DND-41 (cell line): ENCODE measurements at regions not wholly inside any gene's neighbourhood (a gene's known extent, or its start where the extent isn't known, plus 50 kb on each side); places are given as distances from the start of the nearest gene placed in this dataset.

Experiments
- ATAC-seq: fragments of 200-7000 bp; cut with Tn5 transposase; 3 replicates; pipeline ENCODE4 v1.9.1; 2021; ENCODE audit warnings: low read depth; ENCODE audit not compliant: insufficient read depth
- DNase-seq: peaks from one replicate; pipeline ENCODE4 v3.0.0-alpha.2; 2020
- H2AFZ ChIP-seq: 2 replicates; pipeline ENCODE4 v1.6.0; 2012; ENCODE audit warnings: low read depth, low read length
- H3K27ac ChIP-seq: 2 replicates; pipeline ENCODE4 v1.5.1; 2012; ENCODE audit warnings: low read length, inconsistent platforms
- H3K27me3 ChIP-seq: fragments of 200-600 bp; sonication (generic); 2 replicates; pipeline ENCODE4 v1.6.0; 2012; ENCODE audit warnings: low read length, mild to moderate bottlenecking, inconsistent platforms; ENCODE audit not compliant: insufficient read depth, poor library complexity
- H3K36me3 ChIP-seq: 2 replicates; pipeline ENCODE4 v1.5.1; 2012; ENCODE audit warnings: low read length, inconsistent platforms; ENCODE audit not compliant: insufficient read depth
- H3K4me1 ChIP-seq: 2 replicates; pipeline ENCODE4 v1.5.1; 2012; ENCODE audit warnings: mild to moderate bottlenecking, low read length; ENCODE audit not compliant: insufficient read depth
- H3K4me2 ChIP-seq: 2 replicates; pipeline ENCODE4 v1.6.0; 2012; ENCODE audit warnings: mild to moderate bottlenecking, moderate library complexity, low read length, inconsistent platforms; ENCODE audit not compliant: insufficient read depth
- H3K4me3 ChIP-seq, 2 experiments: fragments of 200-600 bp in 1 of 2; shearing (Covaris generic) in 1 of 2; 2 replicates each; pipeline ENCODE4 v1.5.1; 2012 to 2016; ENCODE audit warnings: inconsistent platforms in 2 of 2, low read length in 2 of 2, mild to moderate bottlenecking in 2 of 2, low read depth in 1 of 2, moderate library complexity in 1 of 2
- H3K79me2 ChIP-seq: 2 replicates; pipeline ENCODE4 v1.6.0; 2012; ENCODE audit warnings: low read length, inconsistent platforms; ENCODE audit not compliant: insufficient read depth
- H3K9ac ChIP-seq: 2 replicates; pipeline ENCODE4 v1.6.0; 2012; ENCODE audit warnings: low read depth, mild to moderate bottlenecking, inconsistent platforms, low read length, moderate library complexity
- H3K9me3 ChIP-seq: 2 replicates; pipeline ENCODE4 v1.5.1; 2012; ENCODE audit warnings: low read length, moderate library complexity, mild to moderate bottlenecking, inconsistent platforms; ENCODE audit not compliant: insufficient read depth, severe bottlenecking
- H4K20me1 ChIP-seq: 2 replicates; pipeline ENCODE4 v1.6.0; 2012; ENCODE audit warnings: low read length; ENCODE audit not compliant: insufficient read depth
- EZH2 ChIP-seq: IDR thresholded peaks from 3 replicates; pipeline ENCODE4 v1.6.1; 2012; ENCODE audit warnings: borderline replicate concordance, low read depth, mild to moderate bottlenecking, moderate library complexity, low read length, inconsistent platforms; ENCODE audit not compliant: severe bottlenecking
- TF ChIP-seq, protein P1 (sequence below): IDR thresholded peaks from 2 replicates; pipeline ENCODE4 v1.5.1; 2012; ENCODE audit warnings: borderline replicate concordance, low read length, moderate library complexity, mild to moderate bottlenecking; ENCODE audit not compliant: poor library complexity, severe bottlenecking; ENCODE audit errors: extremely low read depth

DNA sequence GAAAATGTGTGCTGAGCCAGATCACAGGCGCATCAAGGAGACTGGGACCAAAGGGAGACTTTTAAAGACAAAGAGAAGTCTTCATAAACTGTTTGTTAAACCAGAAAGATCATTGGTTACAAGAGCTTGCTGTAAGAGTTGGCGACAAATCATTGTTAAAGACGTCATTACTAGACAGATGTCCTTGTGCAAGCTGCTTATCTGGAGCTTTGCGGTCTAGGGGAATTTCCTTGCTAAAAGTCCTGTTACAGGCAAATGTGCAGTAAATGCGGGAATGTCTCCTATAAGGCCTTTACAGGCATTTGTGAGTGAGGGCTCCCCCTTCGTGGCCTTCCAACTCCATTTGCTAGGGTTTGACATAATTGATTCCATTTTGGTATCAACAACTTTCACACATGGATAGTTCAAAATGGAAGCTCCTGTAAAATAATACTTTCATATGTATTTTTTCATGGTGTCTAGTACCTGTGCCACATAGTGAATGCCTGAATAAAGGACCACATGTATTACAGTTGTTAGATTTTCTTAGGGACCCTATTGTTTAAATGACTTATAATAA is 362.4 kb downstream of the UTRN start:
- TF ChIP-seq, protein P1, sequence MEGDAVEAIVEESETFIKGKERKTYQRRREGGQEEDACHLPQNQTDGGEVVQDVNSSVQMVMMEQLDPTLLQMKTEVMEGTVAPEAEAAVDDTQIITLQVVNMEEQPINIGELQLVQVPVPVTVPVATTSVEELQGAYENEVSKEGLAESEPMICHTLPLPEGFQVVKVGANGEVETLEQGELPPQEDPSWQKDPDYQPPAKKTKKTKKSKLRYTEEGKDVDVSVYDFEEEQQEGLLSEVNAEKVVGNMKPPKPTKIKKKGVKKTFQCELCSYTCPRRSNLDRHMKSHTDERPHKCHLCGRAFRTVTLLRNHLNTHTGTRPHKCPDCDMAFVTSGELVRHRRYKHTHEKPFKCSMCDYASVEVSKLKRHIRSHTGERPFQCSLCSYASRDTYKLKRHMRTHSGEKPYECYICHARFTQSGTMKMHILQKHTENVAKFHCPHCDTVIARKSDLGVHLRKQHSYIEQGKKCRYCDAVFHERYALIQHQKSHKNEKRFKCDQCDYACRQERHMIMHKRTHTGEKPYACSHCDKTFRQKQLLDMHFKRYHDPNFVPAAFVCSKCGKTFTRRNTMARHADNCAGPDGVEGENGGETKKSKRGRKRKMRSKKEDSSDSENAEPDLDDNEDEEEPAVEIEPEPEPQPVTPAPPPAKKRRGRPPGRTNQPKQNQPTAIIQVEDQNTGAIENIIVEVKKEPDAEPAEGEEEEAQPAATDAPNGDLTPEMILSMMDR = no peak
- TF ChIP-seq EZH2 = no peak
- H3K4me1 ChIP-seq = no peaks in the 10 kb centered on the region

DNA sequence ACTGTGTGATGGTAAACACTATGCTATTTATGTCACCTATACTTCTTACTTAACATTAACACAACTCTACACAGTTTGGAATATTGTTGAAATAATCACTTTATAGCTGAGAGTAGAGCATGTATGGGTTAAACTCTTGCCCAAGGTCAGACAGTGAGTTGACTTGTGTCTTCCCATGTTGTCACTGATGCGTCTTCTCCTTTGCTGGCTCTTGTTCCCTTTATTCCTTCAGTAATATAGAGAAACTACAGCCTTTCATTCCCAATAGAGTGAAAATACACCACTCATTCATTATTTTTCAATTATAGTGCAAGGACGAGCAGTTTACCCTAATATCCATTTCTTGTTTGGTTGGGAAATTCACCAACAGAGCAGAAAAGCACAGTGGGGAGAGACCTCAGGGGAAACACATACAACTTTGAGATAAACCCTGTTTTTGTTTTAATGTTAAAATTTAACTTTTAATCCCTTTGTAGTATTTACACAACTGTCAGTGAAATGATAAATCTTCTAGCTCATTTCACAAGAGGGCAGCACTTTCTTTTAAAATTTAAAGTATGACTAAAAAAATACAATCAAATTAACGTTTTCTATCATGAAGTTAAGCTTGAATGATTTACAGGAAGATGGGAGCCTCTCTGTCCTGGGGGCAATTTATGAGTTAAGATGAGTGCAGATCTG is 363.0 kb downstream of the UTRN start:
- Histone ChIP-seq H4K20me1 (peaks cover 2% of the 10 kb centered on the region; the same call in 1 of the 2 replicates), H3K27ac (no peak overlapping the region), H3K4me3 (no peak overlapping the region), H3K4me1 (no peaks in the 10 kb centered on the region), H2AFZ (no peak overlapping the region), H3K9me3 (no peaks in the 10 kb centered on the region), H3K36me3 (peaks cover 5% of the 10 kb centered on the region; the same call in 1 of the 2 replicates), H3K9ac (no peak overlapping the region), H3K79me2 (peaks cover 60% of the 10 kb centered on the region), H3K4me2 (no peak overlapping the region), H3K27me3 (no peaks in the 10 kb centered on the region)
- DNase-seq = no peak
- ATAC-seq = no peak
- TF ChIP-seq, protein P1 = no peak
- no peak for TF ChIP-seq EZH2

More for the DNA sequence above, 362.4 kb downstream of the UTRN start:
- H3K4me2 ChIP-seq = no peak overlapping the region
- peaks cover 2% of the 10 kb centered on the region; the same call in 1 of the 2 replicates for H4K20me1 ChIP-seq
- H3K79me2 ChIP-seq = peaks cover 57% of the 10 kb centered on the region
- peaks cover 5% of the 10 kb centered on the region; the same call in 1 of the 2 replicates for H3K36me3 ChIP-seq
- H3K9ac ChIP-seq = no peak overlapping the region
- no peak for DNase-seq
- no peaks in the 10 kb centered on the region for H3K9me3 ChIP-seq
- no peak for ATAC-seq
- H3K27ac ChIP-seq = no peak overlapping the region
- no peak overlapping the region for H3K4me3 ChIP-seq
- no peak overlapping the region for H2AFZ ChIP-seq
- H3K27me3 ChIP-seq = no peaks in the 10 kb centered on the region

DNA sequence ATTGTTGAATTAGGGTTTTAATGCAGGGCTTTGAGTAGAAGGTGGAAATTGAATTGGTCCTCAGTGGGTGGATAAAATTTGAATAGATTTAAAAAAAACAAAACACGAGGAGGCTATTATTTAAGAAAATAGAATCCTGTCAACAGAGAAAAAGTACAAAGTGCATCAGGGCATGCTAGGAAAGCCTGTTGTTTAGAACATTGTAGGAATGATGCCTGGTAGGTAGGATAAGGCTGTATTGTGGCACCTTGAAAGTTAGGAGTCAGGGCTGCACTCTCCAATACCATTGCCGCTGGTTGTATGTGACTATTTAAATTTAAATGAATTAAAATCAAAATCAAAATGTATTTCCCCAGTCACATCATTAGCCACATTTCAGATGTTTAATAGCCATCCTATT is 363.9 kb downstream of the UTRN start:
- Histone ChIP-seq H2AFZ (no peak overlapping the region), H3K4me1 (0 out of 2 replicates have a peak, but pooled peaks cover 3% of the 10 kb centered on the region)
- DNase-seq = no peak

More for the DNA sequence above, 363.9 kb downstream of the UTRN start:
- no peak for ATAC-seq
- no peak for TF ChIP-seq EZH2
- TF ChIP-seq, protein P1 = no peak
- Histone ChIP-seq H4K20me1 (peaks cover 2% of the 10 kb centered on the region; the same call in 1 of the 2 replicates), H3K4me3 (no peak overlapping the region), H3K27ac (no peak overlapping the region), H3K9me3 (no peaks in the 10 kb centered on the region), H3K79me2 (peaks cover 66% of the 10 kb centered on the region), H3K27me3 (no peaks in the 10 kb centered on the region), H3K9ac (no peak overlapping the region), H3K36me3 (peaks cover 5% of the 10 kb centered on the region; the same call in 1 of the 2 replicates), H3K4me2 (no peak overlapping the region)
